NB4 (cell line): ENCODE measurements at regions not wholly inside any gene's neighbourhood (a gene's known extent, or its start where the extent isn't known, plus 50 kb on each side); places are given as distances from the start of the nearest gene placed in this dataset.
"Not testable (repeated sequence)": the region's sequence is repeated elsewhere in the genome, so short reads cannot be mapped to it uniquely, and the experiment has no call there.

ENCODE experiments used
- DNase-seq: peaks from one replicate; pipeline ENCODE4 v3.0.0; 2010; ENCODE audit warnings: low read depth
- H3K4me3 ChIP-seq: one replicate; pipeline ENCODE4 v1.5.1; 2011; ENCODE audit warnings: mild to moderate bottlenecking, low read depth, low read length, moderate library complexity
- CTCF ChIP-seq: IDR thresholded peaks from one replicate; pipeline ENCODE4 v1.5.1; 2012; ENCODE audit warnings: low read depth, low read length
- MAX ChIP-seq: IDR thresholded peaks from 2 replicates; pipeline ENCODE4 v1.6.1; 2011; ENCODE audit warnings: low read depth, low read length
- MYC ChIP-seq: IDR thresholded peaks from 2 replicates; pipeline ENCODE4 v1.6.1; 2011; ENCODE audit warnings: low read depth, low read length
- POLR2A ChIP-seq: IDR thresholded peaks from 2 replicates; pipeline ENCODE4 v1.6.1; 2011; ENCODE audit warnings: mild to moderate bottlenecking; ENCODE audit not compliant: insufficient read length; ENCODE audit errors: extremely low read depth

GRCh38 chr11:25272214-25272613, 775.4 kb downstream of the LUZP2 start:
- TF ChIP-seq MAX (no peak), MYC (no peak), POLR2A (no peak), CTCF (no peak)
- DNase-seq = no peak
- no peak overlapping the region for H3K4me3 ChIP-seq

GRCh38 chr11:25280821-25281220, 784.0 kb downstream of the LUZP2 start:
- DNase-seq, H3K4me3 ChIP-seq: not testable (repeated sequence)

GRCh38 chr11:25293166-25293565, 796.3 kb downstream of the LUZP2 start:
- H3K4me3 ChIP-seq = no peak overlapping the region
- TF ChIP-seq CTCF (no peak), MAX (no peak), POLR2A (no peak), MYC (no peak)
- DNase-seq = no peak

- H3K4me3 ChIP-seq = no peak overlapping the region
- no peak for DNase-seq
- no peak for TF ChIP-seq CTCF
- TF ChIP-seq POLR2A = no peak
- TF ChIP-seq MAX = no peak
- TF ChIP-seq MYC = no peak
These were observed 801.6 kb downstream of the LUZP2 start for GRCh38 chr11:25298450-25298849.

- H3K4me3 ChIP-seq = no peak overlapping the region
- no peak for DNase-seq
- TF ChIP-seq MAX (no peak), CTCF (no peak), POLR2A (no peak), MYC (no peak)
These were observed 813.0 kb downstream of the LUZP2 start for GRCh38 chr11:25309818-25310217.

GRCh38 chr11:25317216-25317615, 820.4 kb downstream of the LUZP2 start:
- H3K4me3 ChIP-seq = no peak overlapping the region
- no peak for DNase-seq
- TF ChIP-seq MYC (no peak), POLR2A (no peak), MAX (no peak)

GRCh38 chr11:25319127-25319526, 822.3 kb downstream of the LUZP2 start:
- H3K4me3 ChIP-seq = no peak overlapping the region
- DNase-seq = no peak
- TF ChIP-seq POLR2A (no peak), MYC (no peak), MAX (no peak), CTCF (no peak)
